HEK293T (cell line): ENCODE measurements at regions not wholly inside any gene's neighbourhood (a gene's known extent, or its start where the extent isn't known, plus 50 kb on each side); places are given as distances from the start of the nearest gene placed in this dataset.

ENCODE experiments used
- BHLHE40 ChIP-seq: fragments of 450-650 bp; IDR thresholded peaks from 2 replicates; pipeline ENCODE4 v1.6.1; 2016; ENCODE audit warnings: mild to moderate bottlenecking, moderate library complexity, borderline replicate concordance
- ELF4 ChIP-seq: fragments of 450-650 bp; IDR thresholded peaks from 2 replicates; pipeline ENCODE4 v1.6.1; 2017; ENCODE audit warnings: antibody characterized with exemption
- FOXM1 ChIP-seq: fragments of 450-650 bp; IDR thresholded peaks from 2 replicates; pipeline ENCODE4 v1.6.1; 2017; ENCODE audit warnings: mild to moderate bottlenecking, borderline replicate concordance
- SP1 ChIP-seq: fragments of 450-650 bp; IDR thresholded peaks from 2 replicates; pipeline ENCODE4 v1.6.1; 2017
- SUZ12 ChIP-seq: fragments of 450-650 bp; IDR thresholded peaks from 2 replicates; pipeline ENCODE4 v1.6.1; 2016; ENCODE audit warnings: mild to moderate bottlenecking

- no peak for TF ChIP-seq ELF4
- no peak for TF ChIP-seq BHLHE40
- no peak for TF ChIP-seq FOXM1
- TF ChIP-seq SP1, result no peak
- TF ChIP-seq SUZ12, result no peak
Observed at GRCh38 chr6:148137652-148138051, 205.0 kb upstream of the SASH1 start.
